Heart right ventricle (tissue), 16 donors: ENCODE measurements at regions not wholly inside any gene's neighbourhood (a gene's known extent, or its start where the extent isn't known, plus 50 kb on each side); places are given as distances from the start of the nearest gene placed in this dataset.

Experiments
- ATAC-seq, 8 donors: fragments of 200-7000 bp; cut with Tn5 transposase; one replicate each; pipeline ENCODE4 v1.9.1; 2020; ENCODE audit warnings: mild to moderate bottlenecking in 8 of 8, moderate library complexity in 8 of 8, moderate number of reproducible peaks in 1 of 8
- DNase-seq, 2 donors: peaks; one replicate each; pipeline ENCODE4 v3.0.0-alpha.2; 2020
- H3K27ac ChIP-seq, 10 donors: fragments of 200-600 bp; sonication (generic) in 2 of 10; one replicate each; pipeline versions ENCODE4 v1.5.0 to v1.8.0; 2020 to 2022; ENCODE audit warnings: mild to moderate bottlenecking in 3 of 10
- H3K27me3 ChIP-seq, 7 donors: fragments of 200-600 bp; one replicate each; pipeline ENCODE4 v1.8.0; 2021 to 2022; ENCODE audit warnings: mild to moderate bottlenecking in 2 of 7
- H3K36me3 ChIP-seq, 9 donors: fragments of 200-600 bp; sonication (generic) in 1 of 9; one replicate each; pipeline versions ENCODE4 v1.5.0 to v1.8.0; 2020 to 2022; ENCODE audit warnings: mild to moderate bottlenecking in 2 of 9
- H3K4me1 ChIP-seq, 9 donors: fragments of 200-600 bp; sonication (generic) in 1 of 9; one replicate each; pipeline versions ENCODE4 v1.5.0 to v1.8.0; 2020 to 2022; ENCODE audit warnings: mild to moderate bottlenecking in 4 of 9
- H3K4me3 ChIP-seq, 10 donors: fragments of 200-600 bp; sonication (generic) in 2 of 10; one replicate each; pipeline versions ENCODE4 v1.5.0 to v1.8.0; 2020 to 2022; ENCODE audit warnings: mild to moderate bottlenecking in 7 of 10, moderate library complexity in 2 of 10
- H3K9me3 ChIP-seq, 11 donors: fragments of 200-600 bp in 10 of 11; sonication (generic) in 2 of 11; one replicate each; pipeline versions ENCODE4 v1.5.0 to v1.8.0; 2013 to 2022; ENCODE audit warnings: mild to moderate bottlenecking in 2 of 11, control low read depth in 1 of 11, moderate library complexity in 1 of 11
- CTCF ChIP-seq, 9 donors: fragments of 200-600 bp; sonication (generic) in 2 of 9; IDR thresholded peaks; one replicate each; pipeline versions ENCODE4 v1.5.0 to v1.8.0; 2021 to 2022; ENCODE audit warnings: antibody characterized with exemption in 9 of 9, mild to moderate bottlenecking in 5 of 9, moderate library complexity in 1 of 9
- WGBS, 2 donors: extraction: QIAGEN DNeasy Blood & Tissue Kit; methylation state at CpG; one replicate each; pipeline ENCODE4 v1.1.7; 2013; ENCODE audit warnings: inconsistent platforms in 1 of 2; 5-methylcytosine and 5-hydroxymethylcytosine counted together
- intact Hi-C, 10 donors: fragments of 100-400 bp; cut with DNase I; formaldehyde crosslinking; loops; one replicate each; pipeline versions ENCODE4 v1.11.1 to v1.14.2; 2022
- donor health status: Arrhythmogenic right ventricular cardiomyopathy.
- donor health status: ischemic (EF 13 %, LVEDD 7.1; RV severe dilation, severe dysfunction).
- donor health status: healthy with polysubstance abuse.
- donor health status: DM: no; HTN: yes; CAD: no.
- donor health status: DM: no; HTN: no; CAD: no.
- donor health status: ischemic (EF 25% LVEDD 6.9; RV normal size, moderate dysfunction).
- donor health status: ischemic (EF 25% LVEDD 5.7; RV mildly dilated, moderate dysfunction).
- donor health status: healthy.
- donor health status: DM: yes; HTN: yes; CAD: no.
- donor health status: Ischemic cardiomyopathy.
- donor health status: ischemic (EF 35%, LVEDD 5.7; RV mildly dilated, moderate dysfunction).
- donor health status: nonischemic (EF 11% LVEDD 7.7; RV severe dilation, severe dysfunction).
- donor health status: DM: yes; HTN: yes; CAD: no.
- donor health status: PGD.
- donor health status: ischemic (EF 29% LVEDD 5.4; RV normal size, mild dysfunction).
- donor health status: nonischemic (EF 23%, LVEDD 6.1; RV moderate dilation, normal function).

GRCh38 chr2:138440759-138441158 is 60.8 kb upstream of the SPOPL start:
- Histone ChIP-seq H3K27ac (no peak overlapping the region), H3K4me1 (no peaks in the 10 kb centered on the region), H3K27me3 (no peaks in the 10 kb centered on the region), H3K36me3 (no peaks in the 10 kb centered on the region), H3K9me3 (no peaks in the 10 kb centered on the region), H3K4me3 (no peak overlapping the region)
- TF ChIP-seq CTCF (IDR thresholded peaks at IDR 0.05): no peak
- ATAC-seq (no peak), DNase-seq (no peak)
- intact Hi-C loops: no loop called here
- WGBS, 2 donors: 95 to 98% methylated on average over 1 of the region's 1 CpG

- ATAC-seq (no peak), DNase-seq (no peak)
- H3K36me3 ChIP-seq: no peaks in the 10 kb centered on the region
- H3K9me3 ChIP-seq: no peaks in the 10 kb centered on the region
- H3K27ac ChIP-seq: no peak overlapping the region
- no peaks in the 10 kb centered on the region for H3K27me3 ChIP-seq
- H3K4me1 ChIP-seq: no peaks in the 10 kb centered on the region
- no peak for TF ChIP-seq CTCF (IDR thresholded peaks at IDR 0.05)
- WGBS, 2 donors: 91 to 97% methylated on average over 3 of the region's 3 CpGs
- no peak overlapping the region for H3K4me3 ChIP-seq
- intact Hi-C loops: no loop called here
Observed at GRCh38 chr2:138441916-138442315, 59.7 kb upstream of the SPOPL start.

- Histone ChIP-seq H3K9me3 (no peaks in the 10 kb centered on the region), H3K36me3 (no peaks in the 10 kb centered on the region), H3K27me3 (no peaks in the 10 kb centered on the region), H3K27ac (no peak overlapping the region), H3K4me3 (no peak overlapping the region), H3K4me1 (peaks cover 0 to 9% (median 0%) of the 10 kb centered on the region in 9 donors)
- intact Hi-C loops: no loop called here
- ATAC-seq (no peak), DNase-seq (no peak)
- WGBS, 2 donors: 60 to 71% methylated on average over 4 of the region's 4 CpGs
- TF ChIP-seq CTCF (IDR thresholded peaks at IDR 0.05): no peak
Observed at GRCh38 chr2:138444411-138444810, 57.2 kb upstream of the SPOPL start.

GRCh38 chr2:138445227-138445626 is 56.3 kb upstream of the SPOPL start:
- WGBS, 2 donors: 86 to 87% methylated on average over 1 of the region's 1 CpG
- no peak overlapping the region for H3K4me3 ChIP-seq
- no peaks in the 10 kb centered on the region for H3K36me3 ChIP-seq
- no peaks in the 10 kb centered on the region for H3K27me3 ChIP-seq
- no peak overlapping the region for H3K27ac ChIP-seq
- intact Hi-C loops: no loop called here
- no peak for TF ChIP-seq CTCF (IDR thresholded peaks at IDR 0.05)
- ATAC-seq: no peak
- peaks cover 0 to 9% (median 0%) of the 10 kb centered on the region in 9 donors for H3K4me1 ChIP-seq
- no peak for DNase-seq
- H3K9me3 ChIP-seq: no peaks in the 10 kb centered on the region

- Histone ChIP-seq H3K36me3 (no peaks in the 10 kb centered on the region), H3K4me1 (peaks cover 0 to 9% (median 0%) of the 10 kb centered on the region in 9 donors), H3K9me3 (no peaks in the 10 kb centered on the region), H3K27ac (no peak overlapping the region), H3K4me3 (no peak overlapping the region), H3K27me3 (no peaks in the 10 kb centered on the region)
- DNase-seq: no peak
- 80 to 84% methylated on average over 5 of the region's 5 CpGs for WGBS, 2 donors
- intact Hi-C loops: no loop called here
- TF ChIP-seq CTCF (IDR thresholded peaks at IDR 0.05): no peak
- peak in 1 of 8 donors; percentile 18 for ATAC-seq
Observed at GRCh38 chr2:138446043-138446442, 55.5 kb upstream of the SPOPL start.
